Caco-2 (cell line): ENCODE measurements at regions not wholly inside any gene's neighbourhood (a gene's known extent, or its start where the extent isn't known, plus 50 kb on each side); places are given as distances from the start of the nearest gene placed in this dataset.

Experiments used
- BruUV-seq: library from RNA; stranded (reverse); fragments of 400-500 nt; replicated peaks from 2 replicates; lab custom pipeline; 2021; lab: Mats Ljungman, UMichigan
- CTCF ChIA-PET: fragments of 300-600 bp; sonication (Branson Sonifier 250); formaldehyde crosslinking; loops from one replicate; lab custom pipeline; 2022; ENCODE audit warnings: antibody characterized with exemption; lab: Charles Lee
- POLR2A ChIA-PET: fragments of 300-600 bp; sonication (Branson Sonifier 250); formaldehyde crosslinking; loops from one replicate; lab custom pipeline; 2022; ENCODE audit warnings: antibody characterized with exemption; lab: Charles Lee
- DNase-seq, 2 experiments: peaks; one replicate each; pipeline versions ENCODE4 v3.0.0 to v3.0.0-alpha.2; 2020 to 2022
- H3K27me3 ChIP-seq: replicated peaks from 2 replicates; pipeline ENCODE4 v1.6.0; 2011; ENCODE audit warnings: low read length; ENCODE audit not compliant: control insufficient read depth, insufficient read depth
- H3K36me3 ChIP-seq: 2 replicates; pipeline ENCODE4 v1.5.1; 2011; ENCODE audit warnings: low read length; ENCODE audit not compliant: control insufficient read depth, insufficient read depth
- H3K4me1 ChIP-seq: fragments of 250-450 bp; sonication (Bioruptor Pico); 2 replicates; pipeline ENCODE4 v1.5.1; 2020; ENCODE audit warnings: mild to moderate bottlenecking
- H3K4me3 ChIP-seq: 2 replicates; pipeline ENCODE4 v1.5.1; 2011; ENCODE audit warnings: low read depth, mild to moderate bottlenecking, control low read depth, low read length
- H3K9me3 ChIP-seq: fragments of 250-450 bp; sonication (Bioruptor Pico); 2 replicates; pipeline ENCODE4 v1.5.1; 2020; ENCODE audit warnings: mild to moderate bottlenecking, moderate library complexity
- H3K27ac Mint-ChIP-seq: one replicate; pipeline ENCODE4 v1.8.0; 2022; ENCODE audit warnings: mixed read lengths; ENCODE audit not compliant: unreplicated experiment
- H3K27me3 Mint-ChIP-seq: one replicate; pipeline ENCODE4 v1.8.0; 2022; ENCODE audit warnings: mixed read lengths; ENCODE audit not compliant: insufficient read depth, unreplicated experiment
- H3K36me3 Mint-ChIP-seq: one replicate; pipeline ENCODE4 v1.8.0; 2022; ENCODE audit warnings: mild to moderate bottlenecking, mixed read lengths; ENCODE audit not compliant: insufficient read depth, unreplicated experiment
- H3K4me1 Mint-ChIP-seq: one replicate; pipeline ENCODE4 v1.8.0; 2022; ENCODE audit warnings: low read depth, mixed read lengths; ENCODE audit not compliant: unreplicated experiment
- H3K4me3 Mint-ChIP-seq: one replicate; pipeline ENCODE4 v1.8.0; 2022; ENCODE audit warnings: mild to moderate bottlenecking, moderate library complexity, mixed read lengths; ENCODE audit not compliant: unreplicated experiment
- H3K9me3 Mint-ChIP-seq: one replicate; pipeline ENCODE4 v1.8.0; 2022; ENCODE audit warnings: mixed read lengths; ENCODE audit not compliant: unreplicated experiment
- intact Hi-C: fragments of 100-400 bp; cut with micrococcal nuclease; formaldehyde crosslinking; loops from one replicate; pipeline ENCODE4 v1.10.0; 2022; ENCODE audit not compliant: unreplicated experiment
- TF ChIP-seq, protein P1 (sequence below), 2 experiments: fragments of 200-600 bp in 1 of 2; IDR thresholded peaks; 1 replicate in 1 of 2; 2 replicates in 1 of 2; pipeline versions ENCODE4 v1.5.1 to v1.8.0; 2011 to 2022; ENCODE audit warnings: antibody characterized with exemption in 1 of 2, control low read depth in 1 of 2, inconsistent platforms in 1 of 2, low read depth in 1 of 2, low read length in 1 of 2, mild to moderate bottlenecking in 1 of 2, moderate library complexity in 1 of 2; ENCODE audit not compliant: insufficient read depth in 1 of 2, severe bottlenecking in 1 of 2, unreplicated experiment in 1 of 2

DNA sequence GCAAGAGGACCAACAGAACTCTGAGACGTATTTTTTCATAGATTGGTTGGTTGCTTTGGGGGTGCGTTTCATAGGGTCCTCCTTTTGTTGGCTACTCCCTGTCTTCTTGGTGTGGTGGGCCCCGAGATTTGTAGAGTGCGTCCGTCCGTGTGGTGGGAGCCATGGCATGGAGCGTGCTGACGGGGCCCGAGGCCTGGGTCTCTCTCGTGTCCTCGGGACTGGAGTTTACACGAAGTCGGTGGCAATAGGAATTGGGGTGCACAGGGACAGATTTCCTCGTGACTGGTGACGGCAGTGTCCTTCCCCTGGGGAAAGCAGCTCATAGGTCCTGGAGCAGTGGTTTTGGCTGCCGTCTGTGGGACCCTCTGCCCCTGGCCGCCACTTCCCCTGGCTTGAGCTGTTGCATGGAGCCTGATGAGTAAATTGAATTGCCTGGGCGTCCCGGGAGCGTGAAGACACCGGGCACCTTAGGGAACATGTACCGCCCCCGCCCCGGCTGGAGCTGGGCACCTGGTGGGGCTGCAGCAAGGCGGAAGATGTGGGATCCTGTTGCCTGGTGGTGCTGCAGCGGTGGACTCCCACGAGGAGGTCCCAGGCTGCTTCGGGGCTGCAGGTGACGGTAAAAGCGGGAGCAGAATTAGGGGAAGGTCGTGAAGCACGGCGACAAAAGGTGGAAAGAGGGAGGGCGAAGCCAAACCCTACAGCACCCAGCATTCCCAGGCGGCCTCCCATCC is 153.7 kb upstream of the ALG10B start:
- Histone ChIP-seq H3K9me3 (0 out of 2 replicates have a peak, but pooled peaks cover 3% of the 10 kb centered on the region), H3K4me1 (no peaks in the 10 kb centered on the region), H3K4me3 (no peak overlapping the region), H3K36me3 (no peaks in the 10 kb centered on the region), H3K27me3 (no peaks in the 10 kb centered on the region)
- DNase-seq, result no peak
- Mint-ChIP-seq H3K9me3 (peaks cover 25% of the 10 kb centered on the region), H3K27ac (no peak overlapping the region), H3K36me3 (no peaks in the 10 kb centered on the region), H3K4me3 (no peak overlapping the region), H3K27me3 (peaks cover 3% of the 10 kb centered on the region), H3K4me1 (no peaks in the 10 kb centered on the region)
- intact Hi-C loops, result no loop called here
- TF ChIP-seq, protein P1, sequence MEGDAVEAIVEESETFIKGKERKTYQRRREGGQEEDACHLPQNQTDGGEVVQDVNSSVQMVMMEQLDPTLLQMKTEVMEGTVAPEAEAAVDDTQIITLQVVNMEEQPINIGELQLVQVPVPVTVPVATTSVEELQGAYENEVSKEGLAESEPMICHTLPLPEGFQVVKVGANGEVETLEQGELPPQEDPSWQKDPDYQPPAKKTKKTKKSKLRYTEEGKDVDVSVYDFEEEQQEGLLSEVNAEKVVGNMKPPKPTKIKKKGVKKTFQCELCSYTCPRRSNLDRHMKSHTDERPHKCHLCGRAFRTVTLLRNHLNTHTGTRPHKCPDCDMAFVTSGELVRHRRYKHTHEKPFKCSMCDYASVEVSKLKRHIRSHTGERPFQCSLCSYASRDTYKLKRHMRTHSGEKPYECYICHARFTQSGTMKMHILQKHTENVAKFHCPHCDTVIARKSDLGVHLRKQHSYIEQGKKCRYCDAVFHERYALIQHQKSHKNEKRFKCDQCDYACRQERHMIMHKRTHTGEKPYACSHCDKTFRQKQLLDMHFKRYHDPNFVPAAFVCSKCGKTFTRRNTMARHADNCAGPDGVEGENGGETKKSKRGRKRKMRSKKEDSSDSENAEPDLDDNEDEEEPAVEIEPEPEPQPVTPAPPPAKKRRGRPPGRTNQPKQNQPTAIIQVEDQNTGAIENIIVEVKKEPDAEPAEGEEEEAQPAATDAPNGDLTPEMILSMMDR (IDR thresholded peaks at IDR 0.05; ENCODE audit: insufficient read depth in 1 of 2, low read depth in 1 of 2, low read length in 1 of 2, severe bottlenecking in 1 of 2, unreplicated experiment in 1 of 2), result no peak
- no TSS peak for BruUV-seq
- ChIA-PET POLR2A (no interaction called here), CTCF (no interaction called here)

DNA sequence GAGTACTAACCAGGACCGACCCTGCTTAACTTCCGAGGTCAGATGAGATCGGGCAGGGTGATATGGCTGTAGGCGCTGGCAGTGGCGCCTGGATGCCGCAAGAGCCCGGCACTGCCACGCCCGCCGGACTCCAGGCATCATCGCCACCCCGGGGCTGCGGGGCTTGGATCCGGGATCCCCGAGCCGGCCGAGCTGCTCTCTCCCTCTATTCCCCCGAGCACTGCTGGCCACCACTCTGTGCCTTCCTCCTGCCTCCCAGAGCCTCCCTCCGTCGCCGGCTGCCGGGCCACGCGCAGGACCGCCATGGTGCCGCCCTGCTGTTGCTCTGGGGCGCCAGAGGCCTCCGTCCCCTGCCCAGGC is 153.2 kb upstream of the ALG10B start:
- no peaks in the 10 kb centered on the region for H3K36me3 ChIP-seq
- no peaks in the 10 kb centered on the region for H3K4me1 ChIP-seq
- no peak overlapping the region for H3K4me3 Mint-ChIP-seq
- CTCF ChIA-PET, result no interaction called here
- TF ChIP-seq, protein P1 (IDR thresholded peaks at IDR 0.05; ENCODE audit: insufficient read depth in 1 of 2, low read depth in 1 of 2, low read length in 1 of 2, severe bottlenecking in 1 of 2, unreplicated experiment in 1 of 2), result no peak
- no peak overlapping the region for H3K27ac Mint-ChIP-seq
- H3K4me3 ChIP-seq, result no peak overlapping the region
- POLR2A ChIA-PET, result no interaction called here
- H3K9me3 Mint-ChIP-seq, result peaks cover 25% of the 10 kb centered on the region
- 0 out of 2 replicates have a peak, but pooled peaks cover under 1% of the 10 kb centered on the region for H3K9me3 ChIP-seq
- DNase-seq, result no peak
- H3K27me3 ChIP-seq, result no peaks in the 10 kb centered on the region
- no peaks in the 10 kb centered on the region for H3K4me1 Mint-ChIP-seq
- no TSS peak for BruUV-seq
- peaks cover 3% of the 10 kb centered on the region for H3K27me3 Mint-ChIP-seq
- intact Hi-C loops, result no loop called here
- no peaks in the 10 kb centered on the region for H3K36me3 Mint-ChIP-seq

DNA sequence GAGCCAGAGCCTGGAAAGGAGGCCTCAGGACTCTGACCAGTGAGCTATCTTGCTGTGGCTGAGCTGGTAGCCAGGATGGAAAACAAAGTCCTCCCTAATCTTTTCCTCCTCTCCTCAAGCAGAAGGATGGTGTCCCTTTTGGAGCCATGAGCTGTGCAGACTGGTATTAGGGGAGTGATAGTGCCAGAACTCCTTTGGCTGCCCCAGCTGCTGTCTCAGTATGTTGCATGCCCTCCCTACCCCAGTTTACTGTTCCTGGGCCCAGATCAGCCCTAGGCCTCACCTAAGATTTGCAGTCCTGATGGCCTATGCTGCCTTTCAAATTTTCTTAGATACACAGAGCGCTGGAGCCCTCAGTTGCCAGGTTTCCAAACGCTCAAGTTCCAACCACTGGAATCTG is 150.3 kb upstream of the ALG10B start:
- Histone ChIP-seq H3K27me3 (no peaks in the 10 kb centered on the region), H3K4me3 (no peak overlapping the region), H3K4me1 (no peaks in the 10 kb centered on the region), H3K36me3 (no peaks in the 10 kb centered on the region), H3K9me3 (no peaks in the 10 kb centered on the region)
- Mint-ChIP-seq H3K9me3 (peaks cover 27% of the 10 kb centered on the region), H3K27me3 (peaks cover 3% of the 10 kb centered on the region), H3K36me3 (no peaks in the 10 kb centered on the region), H3K4me3 (no peak overlapping the region), H3K27ac (no peak overlapping the region), H3K4me1 (no peaks in the 10 kb centered on the region)
- TF ChIP-seq, protein P1 (IDR thresholded peaks at IDR 0.05; ENCODE audit: insufficient read depth in 1 of 2, low read depth in 1 of 2, low read length in 1 of 2, severe bottlenecking in 1 of 2, unreplicated experiment in 1 of 2), result no peak
- ChIA-PET CTCF (no interaction called here), POLR2A (no interaction called here)
- no TSS peak for BruUV-seq
- DNase-seq, result no peak
- intact Hi-C loops, result no loop called here
